Retinal pigment epithelial cell (primary cell): ENCODE measurements at regions not wholly inside any gene's neighbourhood (a gene's known extent, or its start where the extent isn't known, plus 50 kb on each side); places are given as distances from the start of the nearest gene placed in this dataset.

ENCODE experiments used
- DNase-seq: peaks from one replicate; pipeline ENCODE4 v3.0.0-alpha.2; 2010; ENCODE audit warnings: low read depth
- H3K4me3 ChIP-seq: 2 replicates; pipeline ENCODE4 v1.5.1; 2011; ENCODE audit warnings: mild to moderate bottlenecking, low read length, control low read depth, moderate library complexity
- CTCF ChIP-seq: conservative IDR thresholded peaks from 2 replicates; pipeline ENCODE4 v1.5.1; 2011; ENCODE audit warnings: low read depth, low read length, control low read depth, inconsistent platforms

DNA sequence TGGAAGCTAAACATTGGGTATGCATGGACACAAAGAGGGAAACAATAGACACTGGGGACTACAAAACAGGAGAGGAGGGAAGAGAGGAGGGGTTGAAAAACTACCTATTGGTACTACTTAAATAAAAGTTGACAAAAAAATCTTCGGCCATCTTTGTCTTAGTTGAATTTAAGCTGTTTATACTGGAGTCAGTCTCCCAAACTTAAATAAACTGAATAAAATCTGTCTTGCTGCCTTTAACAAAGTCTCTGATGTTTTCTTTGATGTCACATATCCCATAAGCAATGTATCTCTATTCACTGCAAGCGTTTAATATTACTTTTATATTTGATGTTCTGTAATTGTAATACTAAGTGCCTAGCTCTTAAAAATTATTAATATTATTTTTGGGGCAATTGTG is 409.2 kb upstream of the EPHA7 start:
- H3K4me3 ChIP-seq: no peak overlapping the region
- no peak for TF ChIP-seq CTCF
- DNase-seq: no peak

DNA sequence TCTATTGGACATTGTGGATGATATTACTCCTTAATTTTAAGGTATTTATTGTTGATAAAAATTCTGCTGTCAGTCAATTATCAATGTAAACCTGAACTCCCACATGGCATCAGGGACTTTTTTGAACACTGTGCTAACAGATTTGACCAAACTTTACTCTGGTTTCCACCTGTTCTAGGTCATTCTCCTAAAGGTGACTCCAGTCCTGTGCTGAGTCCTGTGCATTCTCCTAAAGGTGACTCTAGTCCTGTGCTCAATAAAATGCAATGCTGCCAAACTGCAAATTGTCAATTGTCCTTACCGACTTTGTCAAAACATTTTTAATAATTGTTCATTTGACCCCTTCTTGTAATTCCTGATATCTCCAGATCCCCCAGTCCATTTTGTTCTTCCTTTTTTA is 408.4 kb upstream of the EPHA7 start:
- TF ChIP-seq CTCF: no peak
- no peak for DNase-seq

GRCh38 chr6:93825950-93826349 is 406.6 kb upstream of the EPHA7 start:
- no peak for TF ChIP-seq CTCF
- DNase-seq: no peak
- H3K4me3 ChIP-seq: no peak overlapping the region

More for the DNA sequence above, 408.4 kb upstream of the EPHA7 start:
- H3K4me3 ChIP-seq: no peak overlapping the region

DNA sequence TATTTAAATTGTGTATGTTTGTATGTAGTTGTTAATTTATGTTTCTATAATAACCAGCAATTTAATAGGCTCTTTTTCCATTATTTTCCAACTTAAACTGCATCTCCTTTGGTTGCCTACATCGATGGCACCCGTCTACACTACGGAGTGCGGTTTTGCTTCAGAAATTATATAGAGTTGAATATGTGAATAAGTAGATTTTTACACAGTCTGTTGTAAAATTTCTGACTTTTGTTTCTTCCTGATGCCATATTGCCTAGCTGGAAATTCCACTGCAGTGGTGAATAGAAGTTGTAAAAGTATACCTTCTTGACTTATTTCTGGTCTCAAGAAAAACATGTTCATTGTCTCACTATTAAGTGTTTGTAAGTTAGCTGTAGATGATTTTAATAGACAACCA is 404.1 kb upstream of the EPHA7 start:
- H3K4me3 ChIP-seq: no peak overlapping the region
- TF ChIP-seq CTCF: no peak
- DNase-seq: no peak

GRCh38 chr6:93822434-93823265 is 403.3 kb upstream of the EPHA7 start:
- no peak overlapping the region for H3K4me3 ChIP-seq
- no peak for DNase-seq
- no peak for TF ChIP-seq CTCF

GRCh38 chr6:93821953-93822352 is 402.6 kb upstream of the EPHA7 start:
- H3K4me3 ChIP-seq: no peak overlapping the region
- TF ChIP-seq CTCF: no peak
- no peak for DNase-seq

DNA sequence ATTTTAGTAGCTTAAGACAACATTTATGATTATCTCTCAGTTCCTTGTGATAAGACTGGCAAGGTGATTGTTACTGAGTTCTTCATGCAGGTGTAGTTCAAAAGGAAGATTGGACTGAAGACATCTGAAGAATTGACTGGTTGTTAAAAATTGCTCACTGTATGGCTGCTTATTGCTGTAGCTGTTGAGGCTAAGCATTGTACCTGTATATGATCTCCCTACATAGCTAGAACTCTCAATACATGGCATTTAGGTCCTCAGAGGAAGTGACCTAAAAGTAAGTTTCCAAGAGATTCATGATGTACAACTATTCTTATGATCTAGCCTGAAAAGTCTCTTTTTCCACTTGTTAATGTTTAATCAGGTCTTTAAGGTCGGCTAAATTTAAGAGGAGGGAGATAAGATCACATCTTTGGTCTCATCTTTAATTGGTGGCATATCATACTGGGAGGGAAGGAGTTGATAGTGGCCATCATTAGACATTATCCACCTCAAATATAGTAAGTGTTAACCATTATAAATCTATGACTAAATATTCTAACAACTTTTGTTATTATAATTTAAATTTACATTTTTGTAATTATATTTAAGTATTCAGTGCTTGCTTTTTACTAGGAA is 401.2 kb upstream of the EPHA7 start:
- H3K4me3 ChIP-seq: no peak overlapping the region
- no peak for TF ChIP-seq CTCF
- DNase-seq: no peak
